H9 (cell line): ENCODE measurements at regions not wholly inside any gene's neighbourhood (a gene's known extent, or its start where the extent isn't known, plus 50 kb on each side); places are given as distances from the start of the nearest gene placed in this dataset.

Source experiments
- DNase-seq: peaks from one replicate; pipeline ENCODE4 v3.0.0-alpha.2; 2017
- H2AFZ ChIP-seq: one replicate; pipeline ENCODE4 v1.6.1; 2013; ENCODE audit warnings: mild to moderate bottlenecking, low read length, control low read depth, moderate library complexity
- H2AK5ac ChIP-seq: 2 replicates; pipeline ENCODE4 v1.6.1; 2013; ENCODE audit warnings: low read length, control low read depth, mixed read lengths; ENCODE audit not compliant: insufficient read length
- H2BK120ac ChIP-seq: one replicate; pipeline ENCODE4 v1.6.1; 2013; ENCODE audit warnings: low read depth, mild to moderate bottlenecking, low read length, control low read depth, inconsistent platforms; ENCODE audit not compliant: poor library complexity, severe bottlenecking
- H2BK12ac ChIP-seq: 2 replicates; pipeline ENCODE4 v1.6.1; 2013; ENCODE audit warnings: low read length, control low read depth, mixed read lengths, low read depth; ENCODE audit not compliant: insufficient read length
- H2BK15ac ChIP-seq: 2 replicates; pipeline ENCODE4 v1.6.1; 2013; ENCODE audit warnings: low read depth, low read length, control low read depth
- H2BK20ac ChIP-seq: one replicate; pipeline ENCODE4 v1.6.1; 2013; ENCODE audit warnings: low read depth, mild to moderate bottlenecking, low read length, control low read depth, inconsistent platforms; ENCODE audit not compliant: poor library complexity, severe bottlenecking
- H2BK5ac ChIP-seq: 2 replicates; pipeline ENCODE4 v1.6.1; 2013; ENCODE audit warnings: low read length, control low read depth, mixed read lengths; ENCODE audit not compliant: insufficient read length
- H3K14ac ChIP-seq: 2 replicates; pipeline ENCODE4 v1.6.1; 2013; ENCODE audit warnings: low read length, control low read depth; ENCODE audit not compliant: insufficient read depth
- H3K18ac ChIP-seq: 2 replicates; pipeline ENCODE4 v1.6.1; 2013; ENCODE audit warnings: low read depth, mild to moderate bottlenecking, mixed read lengths, low read length, control low read depth; ENCODE audit not compliant: insufficient read length
- H3K23ac ChIP-seq: 2 replicates; pipeline ENCODE4 v1.6.1; 2013; ENCODE audit warnings: low read length, control low read depth, mixed read lengths, low read depth; ENCODE audit not compliant: insufficient read length
- H3K23me2 ChIP-seq: 2 replicates; pipeline ENCODE4 v1.6.1; 2013; ENCODE audit warnings: low read depth, mild to moderate bottlenecking, mixed read lengths, low read length, control low read depth; ENCODE audit not compliant: insufficient read length, poor library complexity, severe bottlenecking
- H3K27ac ChIP-seq: 2 replicates; pipeline ENCODE4 v1.5.1; 2013; ENCODE audit warnings: low read length, control low read depth, mixed read lengths, low read depth; ENCODE audit not compliant: insufficient read length
- H3K27me3 ChIP-seq: 2 replicates; pipeline ENCODE4 v1.6.1; 2013; ENCODE audit warnings: low read length, control low read depth, inconsistent platforms; ENCODE audit not compliant: insufficient read depth
- H3K4ac ChIP-seq: 2 replicates; pipeline ENCODE4 v1.6.1; 2013; ENCODE audit warnings: low read depth, mild to moderate bottlenecking, control low read depth, inconsistent platforms, low read length, moderate library complexity
- H3K4me1 ChIP-seq: 2 replicates; pipeline ENCODE4 v1.6.1; 2013; ENCODE audit warnings: low read length, control low read depth, inconsistent platforms; ENCODE audit not compliant: insufficient read depth
- H3K4me2 ChIP-seq: 2 replicates; pipeline ENCODE4 v1.6.1; 2013; ENCODE audit warnings: low read length, control low read depth, mixed read lengths; ENCODE audit not compliant: insufficient read length, insufficient read depth
- H3K56ac ChIP-seq: 2 replicates; pipeline ENCODE4 v1.6.1; 2013; ENCODE audit warnings: low read depth, mild to moderate bottlenecking, mixed read lengths, low read length, control low read depth; ENCODE audit not compliant: insufficient read length
- H3K79me1 ChIP-seq: 2 replicates; pipeline ENCODE4 v1.6.1; 2013; ENCODE audit warnings: low read depth, mild to moderate bottlenecking, moderate library complexity, low read length, control low read depth, inconsistent platforms; ENCODE audit not compliant: insufficient read depth, poor library complexity, severe bottlenecking
- H3K79me2 ChIP-seq: 2 replicates; pipeline ENCODE4 v1.6.1; 2013; ENCODE audit warnings: low read length, control low read depth, inconsistent platforms; ENCODE audit not compliant: insufficient read depth
- H3K9ac ChIP-seq: 2 replicates; pipeline ENCODE4 v1.6.1; 2013; ENCODE audit warnings: low read length, control low read depth, mixed read lengths; ENCODE audit not compliant: insufficient read length; ENCODE audit errors: extremely low read depth
- H3K9me3 ChIP-seq: one replicate; pipeline ENCODE4 v1.6.1; 2013; ENCODE audit warnings: low read depth, low read length, inconsistent platforms; ENCODE audit not compliant: control insufficient read depth
- H3T11ph ChIP-seq: one replicate; pipeline ENCODE4 v1.6.1; 2013; ENCODE audit warnings: mild to moderate bottlenecking, low read length, control low read depth, inconsistent platforms
- H4K20me1 ChIP-seq: one replicate; pipeline ENCODE4 v1.6.1; 2013; ENCODE audit not compliant: control insufficient read depth, insufficient read length, insufficient read depth
- H4K5ac ChIP-seq: 2 replicates; pipeline ENCODE4 v1.6.1; 2013; ENCODE audit warnings: low read depth, mild to moderate bottlenecking, mixed read lengths, low read length, control low read depth; ENCODE audit not compliant: insufficient read length
- H4K8ac ChIP-seq: replicated peaks from 2 replicates; pipeline ENCODE4 v1.6.1; 2013; ENCODE audit warnings: low read length, control low read depth, mixed read lengths, low read depth; ENCODE audit not compliant: insufficient read length
- H4K91ac ChIP-seq: 2 replicates; pipeline ENCODE4 v1.6.1; 2013; ENCODE audit warnings: low read depth, mild to moderate bottlenecking, moderate library complexity, mixed read lengths, low read length, control low read depth; ENCODE audit not compliant: insufficient read length
- H3K27ac Mint-ChIP-seq, 3 experiments: 2 replicates in 2 of 3; 3 replicates in 1 of 3; pipeline ENCODE4 v1.8.0; 2020 to 2021; ENCODE audit warnings: mixed read lengths in 3 of 3, mild to moderate bottlenecking in 1 of 3, moderate library complexity in 1 of 3
- H3K27me3 Mint-ChIP-seq: 2 replicates; pipeline ENCODE4 v1.8.0; 2021; ENCODE audit warnings: low read depth, mild to moderate bottlenecking, moderate library complexity, mixed read lengths
- H3K36me3 Mint-ChIP-seq, 3 experiments: 2 replicates in 2 of 3; 3 replicates in 1 of 3; pipeline ENCODE4 v1.8.0; 2020 to 2021; ENCODE audit warnings: low read depth in 3 of 3, mixed read lengths in 3 of 3; ENCODE audit not compliant: insufficient read depth in 1 of 3
- H3K4me1 Mint-ChIP-seq, 2 experiments: 2 replicates each; pipeline ENCODE4 v1.8.0; 2020; ENCODE audit warnings: mixed read lengths in 2 of 2
- H3K4me3 Mint-ChIP-seq, 2 experiments: 2 replicates in 1 of 2; 3 replicates in 1 of 2; pipeline ENCODE4 v1.8.0; 2020 to 2021; ENCODE audit warnings: mild to moderate bottlenecking in 2 of 2, mixed read lengths in 2 of 2, moderate library complexity in 1 of 2
- H3K9me3 Mint-ChIP-seq, 2 experiments: 2 replicates in 1 of 2; 3 replicates in 1 of 2; pipeline ENCODE4 v1.8.0; 2020; ENCODE audit warnings: mild to moderate bottlenecking in 2 of 2, mixed read lengths in 2 of 2, moderate library complexity in 1 of 2
- CTCF ChIP-seq: fragments of 200-600 bp; sonication (generic); conservative IDR thresholded peaks from 3 replicates; pipeline ENCODE4 v1.8.0; 2021; ENCODE audit warnings: antibody characterized with exemption, mild to moderate bottlenecking
- WGBS: extraction: QIAGEN DNeasy Blood & Tissue Kit; methylation state at CpG from one replicate; pipeline ENCODE4 v1.1.7; 2013; ENCODE audit warnings: missing lambda C conversion rate, low lambda C conversion rate, mixed read lengths; ENCODE audit not compliant: insufficient read length; ENCODE audit errors: extremely low coverage; 5-methylcytosine and 5-hydroxymethylcytosine counted together

GRCh38 chr3:151611419-151611818, 122.3 kb upstream of the AADACL2 start:
- WGBS: no CpG with 5 or more reads among the region's 3 CpGs

More at GRCh38 chr3:151611419-151611818, 122.3 kb upstream of the AADACL2 start:
- Histone ChIP-seq H3K79me1 (no peaks in the 10 kb centered on the region), H2BK5ac (no peak overlapping the region), H4K91ac (no peak overlapping the region), H3K4me2 (no peak overlapping the region), H3T11ph (no peak overlapping the region), H3K23ac (no peak overlapping the region), H4K20me1 (no peaks in the 10 kb centered on the region), H4K8ac (no peak overlapping the region), H3K27me3 (no peaks in the 10 kb centered on the region), H3K4ac (no peak overlapping the region), H3K56ac (no peak overlapping the region), H3K9ac (no peak overlapping the region), H4K5ac (no peak overlapping the region), H3K79me2 (no peaks in the 10 kb centered on the region), H3K9me3 (no peaks in the 10 kb centered on the region), H2BK12ac (no peak overlapping the region), H3K14ac (no peak overlapping the region), H2AK5ac (no peak overlapping the region), H2BK120ac (no peak overlapping the region), H2BK15ac (no peak overlapping the region), H2BK20ac (no peak overlapping the region), H2AFZ (no peak overlapping the region), H3K27ac (no peak overlapping the region), H3K18ac (no peak overlapping the region), H3K23me2 (no peaks in the 10 kb centered on the region), H3K4me1 (no peaks in the 10 kb centered on the region)
- DNase-seq: no peak
- Mint-ChIP-seq H3K4me3 (no peak overlapping the region), H3K4me1 (no peaks in the 10 kb centered on the region), H3K36me3 (no peaks in the 10 kb centered on the region), H3K9me3 (no peaks in the 10 kb centered on the region; a peak in 1 of 5 replicates), H3K27ac (no peak overlapping the region), H3K27me3 (no peaks in the 10 kb centered on the region)
- no peak for TF ChIP-seq CTCF
